Vagina (tissue), 2 donors: ENCODE measurements at regions not wholly inside any gene's neighbourhood (a gene's known extent, or its start where the extent isn't known, plus 50 kb on each side); places are given as distances from the start of the nearest gene placed in this dataset.

Experiments used
- DNase-seq, 2 donors: peaks; one replicate each; pipeline ENCODE4 v3.0.0-alpha.2; 2017; ENCODE audit errors: extremely low spot score in 2 of 2
- H3K27ac ChIP-seq: fragments of 200-600 bp; sonication (generic); one replicate; pipeline ENCODE4 v1.5.1; 2019
- H3K27me3 ChIP-seq: fragments of 200-600 bp; sonication (generic); one replicate; pipeline ENCODE4 v1.5.1; 2019
- H3K36me3 ChIP-seq, 2 donors: fragments of 200-600 bp; sonication (generic); one replicate each; pipeline ENCODE4 v1.5.1; 2017 to 2019
- H3K4me1 ChIP-seq: fragments of 200-600 bp; sonication (generic); one replicate; pipeline ENCODE4 v1.5.1; 2019
- H3K4me3 ChIP-seq, 2 donors: fragments of 200-600 bp; sonication (generic); 1 replicate in 1 of 2; 2 replicates in 1 of 2; pipeline ENCODE4 v1.5.1; 2016 to 2019
- H3K9me3 ChIP-seq: fragments of 200-600 bp; sonication (generic); one replicate; pipeline ENCODE4 v1.5.1; 2019
- POLR2A ChIP-seq, 2 donors: fragments of 450-650 bp; IDR thresholded peaks; one replicate each; pipeline ENCODE4 v1.6.1; 2017; ENCODE audit warnings: antibody characterized with exemption in 2 of 2, mild to moderate bottlenecking in 2 of 2, moderate library complexity in 2 of 2
- POLR2AphosphoS5 ChIP-seq, 2 donors: sonication (generic); formaldehyde crosslinking; IDR thresholded peaks; one replicate each; pipeline ENCODE4 v1.9.0; 2017; ENCODE audit warnings: antibody characterized with exemption in 2 of 2, mild to moderate bottlenecking in 2 of 2, low read depth in 1 of 2; ENCODE audit not compliant: insufficient read depth in 1 of 2
- intact Hi-C: fragments of 100-400 bp; cut with DNase I; formaldehyde crosslinking; loops from one replicate; pipeline ENCODE4 v1.15.1; 2023
- TF ChIP-seq, protein P1 (sequence below), 3 experiments: fragments of 450-650 bp in 2 of 3; fragments of 200-600 bp in 1 of 3; sonication (generic) in 1 of 3; IDR thresholded peaks; one replicate each; pipeline ENCODE4 v1.5.1; 2017 to 2019; ENCODE audit warnings: antibody characterized with exemption in 3 of 3, mild to moderate bottlenecking in 2 of 3, moderate library complexity in 2 of 3

DNA sequence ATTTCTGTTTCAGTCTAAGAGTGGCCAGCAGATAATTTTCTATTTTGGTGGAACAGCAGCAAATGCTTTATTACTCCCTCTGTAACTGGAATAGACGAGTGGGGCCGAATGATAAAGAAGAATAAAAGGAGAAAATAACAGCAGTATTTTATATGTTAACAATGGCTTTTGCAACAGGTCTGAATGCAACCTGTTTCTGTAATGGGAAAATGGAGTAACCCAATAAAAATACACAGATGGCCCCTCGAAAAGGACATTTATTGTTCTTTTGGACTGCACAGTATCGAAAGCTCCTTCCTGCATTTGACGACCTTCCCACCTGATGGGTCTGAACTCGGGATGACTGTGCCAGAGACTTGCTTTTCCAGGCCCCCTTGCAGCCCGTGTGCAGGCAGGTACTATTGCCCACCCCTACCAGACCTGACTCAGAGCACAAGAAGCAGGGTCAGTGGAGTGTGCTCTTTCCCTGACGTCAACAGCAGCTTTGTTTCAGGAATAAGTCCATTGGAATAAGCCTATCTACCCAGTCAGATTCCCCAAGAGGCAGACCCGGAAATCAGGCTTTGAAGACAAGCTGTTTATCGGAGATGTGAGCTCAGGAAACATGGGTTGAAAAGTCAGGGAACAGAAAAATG is 306.5 kb upstream of the NEBL start:
- H3K4me3 ChIP-seq, result no peak overlapping the region
- TF ChIP-seq POLR2AphosphoS5 (IDR thresholded peaks at IDR 0.05; ENCODE audit: insufficient read depth in 1 of 2, low read depth in 1 of 2), result no peak
- TF ChIP-seq, protein P1, sequence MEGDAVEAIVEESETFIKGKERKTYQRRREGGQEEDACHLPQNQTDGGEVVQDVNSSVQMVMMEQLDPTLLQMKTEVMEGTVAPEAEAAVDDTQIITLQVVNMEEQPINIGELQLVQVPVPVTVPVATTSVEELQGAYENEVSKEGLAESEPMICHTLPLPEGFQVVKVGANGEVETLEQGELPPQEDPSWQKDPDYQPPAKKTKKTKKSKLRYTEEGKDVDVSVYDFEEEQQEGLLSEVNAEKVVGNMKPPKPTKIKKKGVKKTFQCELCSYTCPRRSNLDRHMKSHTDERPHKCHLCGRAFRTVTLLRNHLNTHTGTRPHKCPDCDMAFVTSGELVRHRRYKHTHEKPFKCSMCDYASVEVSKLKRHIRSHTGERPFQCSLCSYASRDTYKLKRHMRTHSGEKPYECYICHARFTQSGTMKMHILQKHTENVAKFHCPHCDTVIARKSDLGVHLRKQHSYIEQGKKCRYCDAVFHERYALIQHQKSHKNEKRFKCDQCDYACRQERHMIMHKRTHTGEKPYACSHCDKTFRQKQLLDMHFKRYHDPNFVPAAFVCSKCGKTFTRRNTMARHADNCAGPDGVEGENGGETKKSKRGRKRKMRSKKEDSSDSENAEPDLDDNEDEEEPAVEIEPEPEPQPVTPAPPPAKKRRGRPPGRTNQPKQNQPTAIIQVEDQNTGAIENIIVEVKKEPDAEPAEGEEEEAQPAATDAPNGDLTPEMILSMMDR (IDR thresholded peaks at IDR 0.05), result no peak
- no peak for TF ChIP-seq POLR2A (IDR thresholded peaks at IDR 0.05)
- no peak for DNase-seq
- no peaks in the 10 kb centered on the region for H3K4me1 ChIP-seq
- H3K9me3 ChIP-seq, result peaks cover 4% of the 10 kb centered on the region
- intact Hi-C loops, result no loop called here
- H3K36me3 ChIP-seq, result no peaks in the 10 kb centered on the region
- no peak overlapping the region for H3K27ac ChIP-seq
- no peaks in the 10 kb centered on the region for H3K27me3 ChIP-seq

DNA sequence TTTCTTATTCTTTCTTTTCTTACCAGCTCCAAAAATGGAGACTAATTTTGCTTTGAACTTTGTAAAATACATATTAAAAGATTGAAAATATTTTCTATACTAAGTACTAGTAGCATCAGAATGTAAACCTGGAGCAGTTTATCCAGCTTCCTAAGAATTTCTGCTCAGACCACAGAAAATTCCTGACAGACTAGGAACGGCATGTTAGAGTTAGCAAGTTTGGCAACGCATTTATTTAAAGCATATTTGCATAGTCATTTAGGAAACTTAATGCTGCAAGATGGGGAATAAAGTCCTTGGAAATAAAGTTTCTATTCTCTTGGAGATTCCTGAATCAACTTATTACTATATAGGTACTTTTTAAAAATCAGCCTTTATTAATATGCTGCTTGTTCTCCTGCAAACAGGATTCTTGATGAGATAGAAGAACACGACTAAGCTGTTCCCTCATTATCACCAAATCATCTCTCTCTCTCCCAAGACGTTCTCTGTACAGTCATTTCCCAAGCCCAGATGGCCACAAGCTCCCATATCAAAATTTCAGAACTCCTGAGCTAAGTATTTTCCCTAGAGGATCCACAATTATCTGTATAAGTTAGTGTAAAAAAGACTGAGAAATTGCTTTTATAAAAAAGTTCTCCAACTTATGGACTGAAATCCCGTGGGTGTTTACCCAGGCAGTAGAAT is 305.8 kb upstream of the NEBL start:
- DNase-seq, result no peak
- H3K36me3 ChIP-seq, result no peaks in the 10 kb centered on the region
- TF ChIP-seq POLR2AphosphoS5 (IDR thresholded peaks at IDR 0.05; ENCODE audit: insufficient read depth in 1 of 2, low read depth in 1 of 2), result no peak
- no peak for TF ChIP-seq POLR2A (IDR thresholded peaks at IDR 0.05)
- TF ChIP-seq, protein P1 (IDR thresholded peaks at IDR 0.05), result no peak
- H3K27ac ChIP-seq, result no peak overlapping the region
- no peak overlapping the region for H3K4me3 ChIP-seq
- H3K27me3 ChIP-seq, result no peaks in the 10 kb centered on the region
- intact Hi-C loops, result no loop called here
- H3K4me1 ChIP-seq, result no peaks in the 10 kb centered on the region
- peaks cover 9% of the 10 kb centered on the region for H3K9me3 ChIP-seq

DNA sequence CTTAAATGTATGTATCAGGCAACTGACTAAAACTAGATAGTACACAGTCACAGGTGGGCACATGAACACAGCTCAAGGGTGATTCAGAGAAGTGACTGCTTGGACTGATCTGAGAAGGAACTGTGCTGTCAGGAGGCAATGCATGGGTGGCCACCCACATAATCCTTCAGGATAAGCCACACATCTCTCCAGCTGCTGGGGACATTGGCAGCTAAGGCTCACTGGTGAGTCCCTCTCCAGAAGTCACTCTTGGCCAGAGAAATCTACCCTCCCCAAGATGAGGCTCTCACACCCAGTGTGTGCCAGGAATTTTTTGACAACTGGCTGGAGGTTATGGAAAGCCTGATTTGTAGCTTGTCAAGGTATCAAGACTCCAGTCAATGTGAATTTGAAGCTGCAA is 302.4 kb upstream of the NEBL start:
- no peak for DNase-seq
- H3K27ac ChIP-seq, result no peak overlapping the region
- no peak for TF ChIP-seq POLR2AphosphoS5 (IDR thresholded peaks at IDR 0.05; ENCODE audit: insufficient read depth in 1 of 2, low read depth in 1 of 2)
- TF ChIP-seq POLR2A (IDR thresholded peaks at IDR 0.05), result no peak
- TF ChIP-seq, protein P1 (IDR thresholded peaks at IDR 0.05), result no peak
- no peaks in the 10 kb centered on the region for H3K4me1 ChIP-seq
- intact Hi-C loops, result no loop called here
- peaks cover 12% of the 10 kb centered on the region for H3K9me3 ChIP-seq
- no peak overlapping the region for H3K4me3 ChIP-seq
- H3K27me3 ChIP-seq, result no peaks in the 10 kb centered on the region
- no peaks in the 10 kb centered on the region for H3K36me3 ChIP-seq

DNA sequence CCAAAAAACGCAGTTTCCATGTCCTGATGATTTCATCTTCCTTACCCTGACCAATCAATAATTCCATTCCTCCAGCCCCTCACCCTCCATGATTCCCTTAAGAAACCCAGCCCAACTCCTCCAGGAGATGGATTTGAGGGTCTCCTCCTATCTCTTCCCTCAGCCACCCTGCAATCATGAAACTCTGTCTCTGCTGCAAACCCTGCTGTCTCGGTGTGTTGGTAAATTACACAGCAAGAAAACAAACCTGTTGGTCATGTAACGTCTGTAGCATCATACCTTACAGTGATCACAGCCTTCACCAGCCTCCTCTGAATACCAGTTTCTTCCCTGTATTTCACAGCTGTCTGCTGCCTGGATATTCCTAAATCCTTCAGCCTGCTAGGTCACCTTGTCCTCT is 300.7 kb upstream of the NEBL start:
- Histone ChIP-seq H3K27ac (no peak overlapping the region), H3K4me3 (no peak overlapping the region), H3K9me3 (peaks cover 12% of the 10 kb centered on the region), H3K36me3 (no peaks in the 10 kb centered on the region), H3K27me3 (no peaks in the 10 kb centered on the region), H3K4me1 (no peaks in the 10 kb centered on the region)
- DNase-seq, result no peak
- intact Hi-C loops, result no loop called here
- no peak for TF ChIP-seq POLR2AphosphoS5 (IDR thresholded peaks at IDR 0.05; ENCODE audit: insufficient read depth in 1 of 2, low read depth in 1 of 2)
- TF ChIP-seq, protein P1 (IDR thresholded peaks at IDR 0.05), result no peak

DNA sequence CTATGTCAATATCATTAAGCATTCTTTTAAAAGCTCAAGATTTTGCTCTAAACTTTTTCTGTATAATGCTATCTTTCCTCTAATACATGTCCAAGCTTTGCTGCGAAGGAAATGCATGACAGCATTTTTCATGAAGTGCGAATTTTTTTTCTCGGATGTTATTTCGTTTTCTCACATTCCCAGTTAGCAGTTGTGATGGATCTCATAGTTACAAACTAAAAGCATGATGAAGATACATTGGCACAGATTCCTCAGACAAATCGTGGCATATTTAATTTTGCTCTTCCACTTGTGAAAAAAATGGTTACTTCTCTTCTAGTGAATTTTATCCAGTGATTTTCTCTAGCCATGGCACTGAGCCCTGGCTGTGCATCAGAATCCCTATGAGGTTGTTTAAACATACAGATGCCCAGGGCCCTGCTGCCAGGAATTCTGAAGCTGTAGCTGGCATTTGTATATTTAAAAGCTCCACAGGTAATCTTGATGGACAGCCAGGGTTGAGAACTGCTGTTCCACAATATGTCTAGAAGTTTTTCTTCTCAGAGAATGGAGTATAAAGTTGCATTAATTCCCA is 299.8 kb upstream of the NEBL start:
- TF ChIP-seq POLR2AphosphoS5 (IDR thresholded peaks at IDR 0.05; ENCODE audit: insufficient read depth in 1 of 2, low read depth in 1 of 2), result no peak
- TF ChIP-seq, protein P1 (IDR thresholded peaks at IDR 0.05), result no peak
- no peak for TF ChIP-seq POLR2A (IDR thresholded peaks at IDR 0.05)
- Histone ChIP-seq H3K36me3 (no peaks in the 10 kb centered on the region), H3K27me3 (no peaks in the 10 kb centered on the region), H3K4me3 (no peak overlapping the region), H3K27ac (no peak overlapping the region), H3K9me3 (peaks cover 12% of the 10 kb centered on the region), H3K4me1 (no peaks in the 10 kb centered on the region)
- intact Hi-C loops, result no loop called here
- DNase-seq, result no peak
